Suppressor macrophage treated with lipopolysaccharide for 1 hour (primary cell): ENCODE measurements at regions not wholly inside any gene's neighbourhood (a gene's known extent, or its start where the extent isn't known, plus 50 kb on each side); places are given as distances from the start of the nearest gene placed in this dataset.
A peak's percentile ranks its signal among the peaks of the same experiment; 100 is the strongest.

Source experiments
- DNase-seq, 3 donors: peaks; one replicate each; pipeline ENCODE4 v3.0.0-alpha.2; 2020 to 2022

GRCh38 chr2:7225848-7226247 is 308.6 kb downstream of the RNF144A start:
- no peak for DNase-seq

- DNase-seq: no peak
Measured at GRCh38 chr2:7226501-7226900, 309.3 kb downstream of the RNF144A start.

GRCh38 chr2:7233126-7233525 is 315.9 kb downstream of the RNF144A start:
- no peak for DNase-seq

GRCh38 chr2:7237466-7237865 is 320.3 kb downstream of the RNF144A start:
- DNase-seq: no peak

GRCh38 chr2:7239078-7239477 is 321.9 kb downstream of the RNF144A start:
- DNase-seq: no peak

GRCh38 chr2:7241041-7241745 is 324.0 kb downstream of the RNF144A start:
- peak; percentile 73 to 87 (median 79) for DNase-seq

GRCh38 chr2:7242189-7242867 is 325.1 kb downstream of the RNF144A start:
- DNase-seq: peak; percentile 76 to 93 (median 85)

GRCh38 chr2:7243276-7243675 is 326.1 kb downstream of the RNF144A start:
- peak; percentile 28 to 73 (median 61) for DNase-seq

GRCh38 chr2:7256377-7256776 is 339.2 kb downstream of the RNF144A start:
- no peak for DNase-seq

- peak; percentile 59 to 72 (median 71) for DNase-seq
Measured at GRCh38 chr2:7262727-7263126, 345.5 kb downstream of the RNF144A start.

- no peak for DNase-seq
Measured at GRCh38 chr2:7264791-7265190, 347.6 kb downstream of the RNF144A start.

- DNase-seq: no peak
Measured at GRCh38 chr2:7265286-7265685, 348.1 kb downstream of the RNF144A start.

- no peak for DNase-seq
Measured at GRCh38 chr2:7269106-7269643, 352.0 kb downstream of the RNF144A start.

GRCh38 chr2:7270011-7270431 is 352.8 kb downstream of the RNF144A start:
- peak; percentile 15 to 31 (median 24) for DNase-seq

- peak; percentile 19 to 52 (median 30) for DNase-seq
Measured at GRCh38 chr2:7272210-7272609, 355.0 kb downstream of the RNF144A start.

- DNase-seq: no peak
Measured at GRCh38 chr2:7278984-7279383, 361.8 kb downstream of the RNF144A start.

- DNase-seq: no peak
Measured at GRCh38 chr2:7279421-7279949, 362.3 kb downstream of the RNF144A start.

GRCh38 chr2:7280790-7281189 is 363.6 kb downstream of the RNF144A start:
- no peak for DNase-seq

GRCh38 chr2:7281231-7282201 is 364.3 kb downstream of the RNF144A start:
- peak in 1 of 3 donors; percentile 10 for DNase-seq

- no peak for DNase-seq
Measured at GRCh38 chr2:7286120-7286519, 368.9 kb downstream of the RNF144A start.

- no peak for DNase-seq
Measured at GRCh38 chr2:7288484-7288883, 371.3 kb downstream of the RNF144A start.

- no peak for DNase-seq
Measured at GRCh38 chr2:7289697-7290096, 372.5 kb downstream of the RNF144A start.
